ENCODE measurements at regions not wholly inside any gene's neighbourhood (a gene's known extent, or its start where the extent isn't known, plus 50 kb on each side); places are given as distances from the start of the nearest gene placed in this dataset.
"Not testable (repeated sequence)": the region's sequence is repeated elsewhere in the genome, so short reads cannot be mapped to it uniquely, and the experiment has no call there.

DNA sequence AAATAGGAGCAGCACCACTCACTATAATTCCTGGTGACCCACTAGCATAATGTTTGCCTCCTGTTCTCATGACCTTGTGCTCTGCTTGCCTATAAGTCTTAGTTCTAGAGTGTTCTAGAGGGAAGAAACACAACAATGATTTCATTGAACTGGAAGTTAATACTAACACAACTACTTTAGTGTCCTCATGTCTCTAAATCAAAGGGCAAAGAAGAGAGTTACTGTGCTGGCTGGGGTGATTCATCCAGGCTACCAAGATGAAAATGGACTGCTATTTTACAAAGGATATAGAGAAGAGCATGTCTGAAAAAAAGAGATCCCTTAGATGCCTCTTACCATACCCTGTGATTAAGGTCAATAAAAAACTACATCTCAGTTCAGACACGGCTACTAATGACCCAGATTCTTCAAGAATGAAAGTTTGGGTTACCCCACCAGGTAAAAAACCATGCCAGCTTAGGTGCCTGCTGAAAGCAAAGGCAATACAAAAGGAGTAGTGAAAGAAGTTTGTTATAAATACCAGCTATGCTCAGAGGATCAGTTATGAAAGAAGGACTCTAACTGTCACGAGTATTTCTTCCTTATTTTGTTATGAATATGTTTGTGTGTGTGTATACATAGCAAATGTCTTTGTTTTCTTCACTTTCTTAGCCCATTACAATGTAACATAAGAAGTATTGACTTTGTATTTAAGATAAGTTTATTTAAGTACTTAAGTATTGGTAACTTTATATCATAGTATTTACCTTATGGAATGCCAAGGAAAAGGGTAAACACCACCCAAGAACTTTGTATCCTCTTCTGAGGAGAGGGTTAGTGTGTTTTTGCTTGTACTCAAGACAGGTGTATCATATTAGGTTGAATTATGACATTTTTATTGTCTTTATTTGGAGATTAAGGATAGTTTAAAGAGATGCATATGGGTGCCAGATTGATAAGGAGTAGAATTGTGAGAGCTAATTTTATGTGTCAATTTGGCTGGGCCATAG is 314.1 kb upstream of the PTGER4 start:
- no peak overlapping the region for H3K27ac ChIP-seq (ENCODE audit: low read depth)
- H3K4me1 ChIP-seq (ENCODE audit: insufficient read depth): no peaks in the 10 kb centered on the region
- no peak overlapping the region for H3K4me3 ChIP-seq (ENCODE audit: low read depth, low read length)
- DNase-seq (ENCODE audit: extremely low spot score): no peak
- 68% methylated on average over 2 of the region's 2 CpGs for WGBS
- H3K36me3 ChIP-seq (ENCODE audit: insufficient read depth): no peaks in the 10 kb centered on the region

DNA sequence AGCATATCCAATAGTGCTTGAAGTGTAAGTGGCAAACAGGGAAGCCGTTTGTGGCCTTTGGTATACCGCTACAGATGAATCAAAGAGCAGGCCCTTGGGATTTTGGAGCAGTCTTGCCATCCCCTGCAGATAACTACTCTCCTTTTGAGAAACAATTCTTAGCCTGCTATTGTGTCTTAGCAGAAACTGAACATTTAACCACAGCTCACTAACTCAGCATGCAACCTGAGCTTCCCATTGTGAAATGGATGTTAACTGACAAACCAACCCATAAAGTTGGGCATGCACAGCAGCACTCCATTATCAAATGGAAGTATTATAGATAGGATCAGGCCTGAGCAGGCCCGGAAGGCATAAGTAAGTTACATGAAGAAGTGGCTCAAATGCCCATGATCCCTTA is 315.3 kb upstream of the PTGER4 start:
- WGBS: 94% methylated on average over 3 of the region's 3 CpGs
- H3K4me3 ChIP-seq (ENCODE audit: low read depth, low read length): no peak overlapping the region
- DNase-seq (ENCODE audit: extremely low spot score): no peak
- no peaks in the 10 kb centered on the region for H3K36me3 ChIP-seq (ENCODE audit: insufficient read depth)
- H3K27ac ChIP-seq (ENCODE audit: low read depth): no peak overlapping the region
- H3K4me1 ChIP-seq (ENCODE audit: insufficient read depth): no peaks in the 10 kb centered on the region

DNA sequence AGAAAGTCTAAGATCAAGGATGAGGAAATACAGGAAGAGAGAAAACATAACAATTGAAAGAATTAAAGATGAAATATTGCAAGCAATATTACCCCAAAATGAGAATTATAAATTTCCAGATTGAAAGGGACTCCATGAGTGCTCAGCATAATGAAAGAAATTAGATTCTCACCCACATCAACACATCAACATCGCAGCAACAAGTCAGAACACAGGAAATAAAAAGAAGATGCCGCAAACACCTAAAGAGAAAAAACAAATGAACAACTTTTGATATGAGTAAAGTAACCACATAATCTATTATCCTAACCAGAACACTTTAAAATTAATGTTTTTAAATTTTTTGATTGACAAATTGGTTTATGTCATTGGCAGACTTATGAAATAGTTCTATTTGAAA is 318.3 kb upstream of the PTGER4 start:
- Histone ChIP-seq H3K36me3 (ENCODE audit: insufficient read depth) (no peaks in the 10 kb centered on the region), H3K27ac (ENCODE audit: low read depth) (no peak overlapping the region), H3K4me1 (ENCODE audit: insufficient read depth) (no peaks in the 10 kb centered on the region), H3K4me3 (ENCODE audit: low read depth, low read length) (no peak overlapping the region)
- WGBS: 94% methylated on average over 2 of the region's 2 CpGs
- DNase-seq (ENCODE audit: extremely low spot score): no peak

DNA sequence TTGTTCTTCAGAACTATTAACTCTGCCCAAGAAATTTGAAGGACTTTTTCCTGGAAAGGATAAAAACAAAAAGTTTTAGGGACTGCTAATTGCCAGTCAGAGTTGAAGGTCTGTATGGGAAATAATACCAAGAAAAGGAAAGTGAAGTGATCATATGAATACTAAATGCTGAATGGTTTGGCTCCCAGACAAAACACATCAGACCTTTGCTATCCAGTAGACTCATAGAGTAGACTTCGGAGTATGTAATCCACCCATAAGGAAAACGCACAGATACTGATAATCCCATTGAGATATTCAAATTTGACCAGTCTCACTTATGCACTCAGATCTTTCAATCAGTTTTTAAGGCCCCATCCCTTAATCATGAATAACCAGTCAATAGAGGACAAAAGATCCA is 319.0 kb upstream of the PTGER4 start:
- Histone ChIP-seq H3K4me3 (ENCODE audit: low read depth, low read length) (no peak overlapping the region), H3K27ac (ENCODE audit: low read depth) (no peak overlapping the region), H3K4me1 (ENCODE audit: insufficient read depth) (no peaks in the 10 kb centered on the region), H3K36me3 (ENCODE audit: insufficient read depth) (no peaks in the 10 kb centered on the region)
- DNase-seq (ENCODE audit: extremely low spot score): no peak
- WGBS: 66% methylated on average over 2 of the region's 2 CpGs

DNA sequence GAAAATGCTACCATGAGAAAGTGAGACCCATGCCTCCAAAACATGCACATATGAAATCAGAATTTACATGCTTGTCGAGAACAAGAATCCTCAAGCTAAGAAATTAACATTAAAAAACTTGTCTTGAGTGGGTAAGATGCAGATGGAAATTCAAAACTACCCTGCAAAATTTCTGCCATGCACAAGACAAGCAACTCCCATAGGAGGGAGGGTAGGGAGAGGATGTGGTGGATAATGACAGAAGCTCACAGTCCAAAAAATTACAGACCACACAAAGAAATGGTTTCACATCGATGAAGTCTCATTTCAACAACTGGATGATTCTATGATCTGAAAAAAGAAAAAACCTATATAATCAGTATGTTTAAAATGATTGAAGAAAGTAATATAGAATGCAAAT is 319.9 kb upstream of the PTGER4 start:
- WGBS: 82% methylated on average over 2 of the region's 2 CpGs
- Histone ChIP-seq H3K4me3 (ENCODE audit: low read depth, low read length) (no peak overlapping the region), H3K27ac (ENCODE audit: low read depth) (no peak overlapping the region), H3K36me3 (ENCODE audit: insufficient read depth) (no peaks in the 10 kb centered on the region), H3K4me1 (ENCODE audit: insufficient read depth) (no peaks in the 10 kb centered on the region)
- no peak for DNase-seq (ENCODE audit: extremely low spot score)

DNA sequence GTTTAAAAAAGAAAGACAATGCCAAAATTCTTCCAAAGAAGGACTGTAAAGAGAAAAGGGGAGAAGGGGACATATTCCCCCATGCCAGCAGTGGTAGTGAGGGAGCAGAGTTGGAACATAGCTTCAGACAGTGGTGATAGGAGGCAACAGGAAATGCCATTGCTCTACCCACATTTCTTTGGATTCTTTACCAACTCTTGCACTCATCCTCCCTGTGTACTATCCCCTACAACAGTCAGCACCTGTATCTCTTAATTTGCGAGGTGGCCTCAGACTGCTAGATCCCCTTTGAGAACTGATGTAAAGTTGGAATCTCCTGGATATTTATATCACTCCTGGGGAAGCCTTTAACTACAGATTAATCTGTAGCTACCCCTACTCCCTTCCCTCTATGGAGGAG is 320.6 kb upstream of the PTGER4 start:
- Histone ChIP-seq H3K4me1 (ENCODE audit: insufficient read depth) (no peaks in the 10 kb centered on the region), H3K27ac (ENCODE audit: low read depth) (no peak overlapping the region), H3K4me3 (ENCODE audit: low read depth, low read length) (no peak overlapping the region), H3K36me3 (ENCODE audit: insufficient read depth) (no peaks in the 10 kb centered on the region)
- no peak for DNase-seq (ENCODE audit: extremely low spot score)
- WGBS: 85% methylated on average over 1 of the region's 1 CpG

DNA sequence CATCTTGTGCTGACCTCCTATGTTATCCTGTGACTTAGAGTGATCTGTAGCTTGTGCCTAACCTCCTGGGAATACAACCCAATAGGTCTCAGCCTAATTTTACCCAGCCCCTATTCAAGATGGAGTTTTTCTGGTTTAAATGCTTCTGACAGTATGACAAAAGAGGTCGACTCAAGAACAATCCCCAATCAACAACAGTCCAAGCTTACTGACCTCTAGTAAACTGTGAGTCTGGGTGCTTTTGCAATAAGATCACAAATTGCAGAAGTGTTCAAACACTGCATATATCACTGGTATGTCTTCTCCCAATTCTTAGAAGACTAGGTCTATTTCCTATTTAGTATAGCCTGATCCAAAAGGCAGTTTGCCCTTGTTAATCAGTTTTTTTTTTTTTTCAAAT is 323.5 kb upstream of the PTGER4 start:
- H3K36me3 ChIP-seq (ENCODE audit: insufficient read depth): no peaks in the 10 kb centered on the region
- DNase-seq (ENCODE audit: extremely low spot score): no peak
- 60% methylated on average over 1 of the region's 1 CpG for WGBS
- H3K4me1 ChIP-seq (ENCODE audit: insufficient read depth): no peaks in the 10 kb centered on the region
- H3K4me3 ChIP-seq (ENCODE audit: low read depth, low read length): no peak overlapping the region
- no peak overlapping the region for H3K27ac ChIP-seq (ENCODE audit: low read depth)

DNA sequence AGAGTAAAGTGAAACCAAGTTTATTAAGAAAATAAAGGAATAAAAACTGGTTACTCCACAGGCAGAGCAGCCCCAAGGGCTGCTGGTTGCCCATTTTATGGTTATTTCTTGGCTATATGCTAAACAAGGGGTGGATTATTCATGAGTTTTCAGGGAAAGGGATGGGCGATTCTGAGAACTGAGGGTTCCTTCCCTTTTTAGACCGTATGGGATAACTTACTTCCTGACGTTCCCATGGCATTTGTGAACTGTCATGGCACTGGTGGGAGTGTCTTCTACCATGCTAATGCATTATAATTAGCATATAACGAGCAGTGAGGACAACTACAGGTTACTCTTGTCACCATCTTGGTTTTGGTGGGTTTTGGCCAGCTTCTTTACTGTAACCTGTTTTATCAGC is 323.9 kb upstream of the PTGER4 start:
- WGBS: 78% methylated on average over 4 of the region's 4 CpGs
- H3K36me3 ChIP-seq (ENCODE audit: insufficient read depth): no peaks in the 10 kb centered on the region
- DNase-seq (ENCODE audit: extremely low spot score): no peak
- no peak overlapping the region for H3K4me3 ChIP-seq (ENCODE audit: low read depth, low read length)
- no peak overlapping the region for H3K27ac ChIP-seq (ENCODE audit: low read depth)
- no peaks in the 10 kb centered on the region for H3K4me1 ChIP-seq (ENCODE audit: insufficient read depth)

DNA sequence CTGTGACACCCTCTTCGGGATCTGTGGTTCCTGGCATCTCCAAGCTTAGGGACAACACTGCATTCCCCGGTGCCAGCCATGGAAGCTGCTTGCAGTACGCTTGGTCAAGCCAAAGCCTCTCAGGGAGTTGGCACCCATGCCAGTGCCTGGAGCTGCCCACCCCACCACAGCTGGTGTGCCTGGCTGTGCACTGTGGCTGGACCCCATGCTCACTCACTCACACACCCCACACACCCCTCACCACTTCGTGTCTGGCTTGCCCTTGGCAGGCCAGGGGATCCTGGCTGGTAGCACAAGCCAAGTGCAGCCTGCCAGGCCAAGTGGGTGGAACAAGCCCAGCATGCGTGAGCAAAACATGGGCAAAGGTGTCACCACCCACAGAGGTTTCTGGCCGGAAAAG is 324.5 kb upstream of the PTGER4 start:
- 91% methylated on average over 6 of the region's 6 CpGs for WGBS
- no peak for DNase-seq (ENCODE audit: extremely low spot score)
- H3K27ac ChIP-seq (ENCODE audit: low read depth): no peak overlapping the region
- no peak overlapping the region for H3K4me3 ChIP-seq (ENCODE audit: low read depth, low read length)
- no peaks in the 10 kb centered on the region for H3K4me1 ChIP-seq (ENCODE audit: insufficient read depth)
- H3K36me3 ChIP-seq (ENCODE audit: insufficient read depth): no peaks in the 10 kb centered on the region

DNA sequence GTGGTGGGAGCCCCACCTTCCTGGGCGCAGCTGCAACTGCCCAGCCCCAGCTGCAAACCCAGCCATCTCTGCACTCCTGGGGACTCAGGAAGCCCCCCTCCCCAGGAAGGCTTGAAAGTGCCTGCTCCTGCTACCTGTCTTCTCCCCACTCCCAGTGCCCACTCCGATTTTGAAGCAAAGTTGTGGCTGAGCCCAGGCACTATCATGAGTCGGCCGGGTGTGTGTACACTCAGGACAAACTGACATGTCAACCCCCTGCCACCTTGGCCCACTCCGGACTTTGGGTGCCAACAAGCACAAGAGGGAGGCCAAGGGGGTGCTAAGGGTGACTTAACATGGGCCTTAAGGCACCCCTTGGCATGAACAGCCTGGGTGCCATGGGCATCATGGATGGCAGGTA is 325.5 kb upstream of the PTGER4 start:
- Histone ChIP-seq H3K4me1 (ENCODE audit: insufficient read depth) (no peaks in the 10 kb centered on the region), H3K36me3 (ENCODE audit: insufficient read depth) (no peaks in the 10 kb centered on the region), H3K4me3 (ENCODE audit: low read depth, low read length) (no peak overlapping the region), H3K27ac (ENCODE audit: low read depth) (no peak overlapping the region)
- no peak for DNase-seq (ENCODE audit: extremely low spot score)
- 92% methylated on average over 5 of the region's 5 CpGs for WGBS

DNA sequence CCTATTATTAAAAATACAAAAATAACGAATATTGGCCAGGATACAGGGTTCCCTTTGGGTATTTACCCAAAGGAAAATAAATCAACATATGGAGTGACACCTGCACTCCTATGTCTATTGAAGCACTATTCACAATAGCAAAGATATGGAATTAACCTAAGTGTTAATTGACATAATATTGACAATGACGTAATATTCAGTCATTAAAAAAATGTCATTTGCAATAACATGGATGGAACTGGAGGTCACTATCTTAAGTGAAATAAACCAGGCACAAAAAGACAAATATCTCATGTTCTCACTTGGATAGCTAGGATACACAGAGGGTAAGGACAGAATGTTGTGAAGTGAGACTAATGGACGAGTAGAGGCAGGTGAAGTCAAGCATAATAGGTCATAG is 326.3 kb upstream of the PTGER4 start:
- Histone ChIP-seq H3K36me3 (ENCODE audit: insufficient read depth) (no peaks in the 10 kb centered on the region), H3K27ac (ENCODE audit: low read depth) (no peak overlapping the region), H3K4me1 (ENCODE audit: insufficient read depth) (no peaks in the 10 kb centered on the region), H3K4me3 (ENCODE audit: low read depth, low read length) (no peak overlapping the region)
- no peak for DNase-seq (ENCODE audit: extremely low spot score)
- 79% methylated on average over 3 of the region's 3 CpGs for WGBS

DNA sequence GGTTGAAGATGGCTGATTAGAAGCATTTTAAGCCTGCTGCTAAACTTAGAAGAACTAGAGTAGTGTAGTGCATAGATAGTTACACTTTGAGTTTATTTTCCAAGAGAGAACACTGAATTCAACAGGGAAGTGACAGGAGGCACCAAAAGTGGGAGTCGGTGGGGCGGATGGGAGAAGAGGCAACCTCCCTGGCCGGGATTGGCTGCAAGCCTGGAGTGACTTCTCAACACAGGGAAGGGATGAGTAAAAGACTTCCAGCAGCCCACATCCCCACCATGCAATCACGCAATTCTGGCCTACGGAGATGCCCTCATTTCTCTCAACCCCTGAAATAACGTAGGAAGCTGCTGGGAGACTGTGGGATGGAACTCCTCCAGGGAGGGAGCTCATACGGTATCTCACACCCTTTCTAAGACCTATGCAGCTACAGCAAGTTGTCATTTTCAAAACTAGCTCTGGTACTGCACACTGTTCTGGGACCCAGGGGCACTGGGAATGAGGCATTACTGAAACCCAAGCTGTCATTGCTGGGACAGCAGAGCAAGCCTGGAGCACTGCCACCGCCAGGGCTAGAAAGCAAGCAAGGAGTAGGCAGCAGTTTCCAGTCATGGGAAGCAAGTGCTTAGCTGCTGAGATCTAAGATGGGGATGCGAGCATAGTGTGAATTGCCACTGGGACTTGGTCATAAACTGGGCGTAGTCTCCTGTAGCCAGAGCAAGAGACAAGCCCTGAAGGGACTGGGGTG is 331.6 kb upstream of the PTGER4 start:
- H3K4me1 ChIP-seq (ENCODE audit: insufficient read depth): no peaks in the 10 kb centered on the region
- WGBS: 94% methylated on average over 10 of the region's 10 CpGs
- no peaks in the 10 kb centered on the region for H3K36me3 ChIP-seq (ENCODE audit: insufficient read depth)
- H3K27ac ChIP-seq (ENCODE audit: low read depth): no peak overlapping the region
- no peak overlapping the region for H3K4me3 ChIP-seq (ENCODE audit: low read depth, low read length)
- no peak for DNase-seq (ENCODE audit: extremely low spot score)

DNA sequence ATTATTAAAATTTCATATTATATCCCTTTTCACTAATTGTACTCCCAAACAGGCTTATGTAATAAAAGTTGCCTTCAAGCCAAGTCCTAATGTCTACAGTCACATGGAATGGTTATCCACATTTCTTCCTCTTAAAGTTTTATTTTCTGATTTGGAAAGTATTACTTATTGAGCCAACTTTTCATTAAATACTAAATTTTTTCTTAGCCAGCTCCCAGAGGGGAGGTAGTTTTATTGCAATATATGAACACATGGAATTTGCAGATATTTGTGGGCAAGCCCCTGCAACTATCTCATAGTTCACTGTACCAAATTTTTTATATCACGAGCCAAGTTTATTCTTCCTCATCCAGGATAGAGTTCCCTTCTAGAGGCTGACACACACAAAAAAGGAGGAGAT is 332.8 kb upstream of the PTGER4 start:
- DNase-seq (ENCODE audit: extremely low spot score): no peak
- Histone ChIP-seq H3K4me3 (ENCODE audit: low read depth, low read length) (no peak overlapping the region), H3K36me3 (ENCODE audit: insufficient read depth) (no peaks in the 10 kb centered on the region), H3K4me1 (ENCODE audit: insufficient read depth) (no peaks in the 10 kb centered on the region), H3K27ac (ENCODE audit: low read depth) (no peak overlapping the region)
- 48% methylated on average over 1 of the region's 1 CpG for WGBS

DNA sequence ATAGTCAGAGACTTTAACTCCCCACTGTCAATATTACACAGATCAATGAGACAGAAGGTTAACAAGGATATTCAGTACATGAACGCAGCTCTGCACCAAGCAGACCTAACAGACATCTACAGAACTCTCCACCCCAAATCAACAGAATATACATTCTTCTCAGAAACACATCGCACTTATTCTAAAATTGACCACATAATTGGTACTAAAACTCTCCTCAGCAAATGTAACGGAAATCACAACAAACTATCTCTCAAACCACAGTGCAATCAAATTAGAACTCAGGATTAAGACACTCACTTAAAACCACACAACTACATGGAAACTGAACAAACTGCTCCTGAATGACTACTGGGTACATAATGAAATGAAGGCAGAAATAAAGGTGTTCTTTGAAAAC is 341.3 kb upstream of the PTGER4 start:
- H3K4me3 ChIP-seq (ENCODE audit: low read depth, low read length); H3K4me1 ChIP-seq (ENCODE audit: insufficient read depth); H3K27ac ChIP-seq (ENCODE audit: low read depth); H3K36me3 ChIP-seq (ENCODE audit: insufficient read depth); DNase-seq (ENCODE audit: extremely low spot score): not testable (repeated sequence)
- WGBS: 89% methylated on average over 3 of the region's 3 CpGs
